ENCODE measurements at regions not wholly inside any gene's neighbourhood (a gene's known extent, or its start where the extent isn't known, plus 50 kb on each side); places are given as distances from the start of the nearest gene placed in this dataset.

GRCh38 chr12:114291389-114292060 is 114.4 kb downstream of the TBX5 start:
- Histone ChIP-seq H3K36me3 (no peaks in the 10 kb centered on the region), H3K27me3 (no peaks in the 10 kb centered on the region), H3K4me3 (no peak overlapping the region), H3K27ac (no peak overlapping the region), H3K4me1 (no peaks in the 10 kb centered on the region), H3K9me3 (no peaks in the 10 kb centered on the region)
- intact Hi-C loops (cut with DNase I; ENCODE audit: low total_unique reads), result no loop called here
- DNase-seq, result no peak
- TF ChIP-seq POLR2A (IDR thresholded peaks at IDR 0.05), result no peak
- TF ChIP-seq, protein P1, sequence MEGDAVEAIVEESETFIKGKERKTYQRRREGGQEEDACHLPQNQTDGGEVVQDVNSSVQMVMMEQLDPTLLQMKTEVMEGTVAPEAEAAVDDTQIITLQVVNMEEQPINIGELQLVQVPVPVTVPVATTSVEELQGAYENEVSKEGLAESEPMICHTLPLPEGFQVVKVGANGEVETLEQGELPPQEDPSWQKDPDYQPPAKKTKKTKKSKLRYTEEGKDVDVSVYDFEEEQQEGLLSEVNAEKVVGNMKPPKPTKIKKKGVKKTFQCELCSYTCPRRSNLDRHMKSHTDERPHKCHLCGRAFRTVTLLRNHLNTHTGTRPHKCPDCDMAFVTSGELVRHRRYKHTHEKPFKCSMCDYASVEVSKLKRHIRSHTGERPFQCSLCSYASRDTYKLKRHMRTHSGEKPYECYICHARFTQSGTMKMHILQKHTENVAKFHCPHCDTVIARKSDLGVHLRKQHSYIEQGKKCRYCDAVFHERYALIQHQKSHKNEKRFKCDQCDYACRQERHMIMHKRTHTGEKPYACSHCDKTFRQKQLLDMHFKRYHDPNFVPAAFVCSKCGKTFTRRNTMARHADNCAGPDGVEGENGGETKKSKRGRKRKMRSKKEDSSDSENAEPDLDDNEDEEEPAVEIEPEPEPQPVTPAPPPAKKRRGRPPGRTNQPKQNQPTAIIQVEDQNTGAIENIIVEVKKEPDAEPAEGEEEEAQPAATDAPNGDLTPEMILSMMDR (IDR thresholded peaks at IDR 0.05), result no peak

DNA sequence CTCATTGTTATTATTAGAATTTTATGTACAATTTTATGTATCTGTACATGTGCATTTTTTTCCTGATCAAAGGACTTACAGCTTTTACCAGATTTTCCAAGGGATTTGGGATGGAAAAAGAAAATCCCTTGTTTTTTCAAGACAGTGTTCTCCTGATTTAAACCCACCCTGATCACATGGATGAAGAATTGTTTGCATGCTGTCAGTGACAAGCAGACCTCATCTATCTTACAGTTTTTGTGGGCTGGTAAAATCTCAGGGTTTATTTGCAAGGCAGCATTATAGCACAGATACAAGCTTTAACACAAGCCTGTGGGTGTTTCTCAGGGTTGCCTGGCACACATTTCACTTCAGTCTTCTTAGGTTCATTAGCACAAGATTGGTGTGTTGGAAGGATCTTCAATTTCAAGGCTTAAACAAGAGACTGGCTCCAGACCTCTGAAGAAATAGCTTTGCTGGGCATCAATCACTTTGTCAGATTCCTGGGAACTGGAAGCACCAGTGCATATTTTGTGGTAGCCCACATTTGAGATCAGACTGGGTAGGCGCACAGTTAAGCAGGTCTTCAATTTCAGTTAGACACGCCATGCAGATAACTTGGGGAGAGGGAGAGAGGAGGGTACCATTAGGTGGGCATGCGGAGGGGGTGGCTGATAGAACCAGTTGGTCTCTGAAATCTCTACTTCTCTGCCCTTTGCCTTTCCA is 118.0 kb downstream of the TBX5 start:
- Histone ChIP-seq H3K36me3 (no peaks in the 10 kb centered on the region), H3K4me1 (no peaks in the 10 kb centered on the region), H3K4me3 (no peak overlapping the region), H3K9me3 (no peaks in the 10 kb centered on the region), H3K27ac (no peak overlapping the region), H3K27me3 (no peaks in the 10 kb centered on the region)
- intact Hi-C loops (cut with DNase I; ENCODE audit: low total_unique reads), result no loop called here
- TF ChIP-seq, protein P1 (IDR thresholded peaks at IDR 0.05), result no peak
- no peak for TF ChIP-seq POLR2A (IDR thresholded peaks at IDR 0.05)
- DNase-seq, result no peak

GRCh38 chr12:114286145-114286544 is 119.8 kb downstream of the TBX5 start:
- no peak overlapping the region for H3K27ac ChIP-seq
- DNase-seq, result no peak
- TF ChIP-seq POLR2A (IDR thresholded peaks at IDR 0.05), result no peak
- TF ChIP-seq, protein P1 (IDR thresholded peaks at IDR 0.05), result no peak
- H3K27me3 ChIP-seq, result no peaks in the 10 kb centered on the region
- intact Hi-C loops (cut with DNase I; ENCODE audit: low total_unique reads), result no loop called here
- no peaks in the 10 kb centered on the region for H3K4me1 ChIP-seq
- no peak overlapping the region for H3K4me3 ChIP-seq
- H3K9me3 ChIP-seq, result no peaks in the 10 kb centered on the region
- no peaks in the 10 kb centered on the region for H3K36me3 ChIP-seq

DNA sequence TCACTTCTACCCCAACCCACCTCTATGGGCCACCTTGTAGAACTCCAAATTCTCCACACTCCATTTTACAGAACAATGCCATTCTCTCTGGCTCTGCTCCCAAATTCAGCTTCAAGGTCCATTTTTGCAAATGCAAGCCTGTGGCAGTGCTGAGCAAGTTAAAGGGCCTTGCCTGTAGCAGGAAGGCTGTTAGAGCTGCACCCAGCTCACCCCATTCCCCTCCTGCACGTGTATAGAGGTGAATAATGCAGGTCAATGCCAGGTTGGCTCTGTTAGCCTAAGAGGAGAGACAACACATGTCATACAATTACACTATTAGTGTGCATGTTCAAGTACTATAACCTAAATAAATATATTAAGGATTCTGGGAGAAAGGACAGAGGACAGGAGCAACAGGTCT is 120.4 kb downstream of the TBX5 start:
- Histone ChIP-seq H3K4me3 (no peak overlapping the region), H3K4me1 (no peaks in the 10 kb centered on the region), H3K36me3 (no peaks in the 10 kb centered on the region), H3K27ac (no peak overlapping the region), H3K27me3 (no peaks in the 10 kb centered on the region), H3K9me3 (no peaks in the 10 kb centered on the region)
- intact Hi-C loops (cut with DNase I; ENCODE audit: low total_unique reads), result no loop called here
- no peak for TF ChIP-seq POLR2A (IDR thresholded peaks at IDR 0.05)
- TF ChIP-seq, protein P1 (IDR thresholded peaks at IDR 0.05), result no peak
- no peak for DNase-seq

- DNase-seq, result no peak
- Histone ChIP-seq H3K27me3 (no peaks in the 10 kb centered on the region), H3K27ac (no peak overlapping the region), H3K36me3 (no peaks in the 10 kb centered on the region), H3K4me3 (no peak overlapping the region), H3K9me3 (no peaks in the 10 kb centered on the region), H3K4me1 (no peaks in the 10 kb centered on the region)
- intact Hi-C loops (cut with DNase I; ENCODE audit: low total_unique reads), result no loop called here
- no peak for TF ChIP-seq POLR2A (IDR thresholded peaks at IDR 0.05)
- TF ChIP-seq, protein P1 (IDR thresholded peaks at IDR 0.05), result no peak
Observed at GRCh38 chr12:114284041-114284440, 121.9 kb downstream of the TBX5 start.

Measured in uterus (tissue), 3 donors.